Loucy (cell line): ENCODE measurements at regions not wholly inside any gene's neighbourhood (a gene's known extent, or its start where the extent isn't known, plus 50 kb on each side); places are given as distances from the start of the nearest gene placed in this dataset.

Experiments
- H2AFZ ChIP-seq: fragments of 200-600 bp; sonication (generic); 2 replicates; pipeline ENCODE4 v1.6.0; 2016; ENCODE audit warnings: antibody characterized with exemption, mild to moderate bottlenecking, low read length, moderate library complexity
- H3F3A ChIP-seq: fragments of 200-600 bp; 2 replicates; pipeline ENCODE4 v1.6.0; 2016; ENCODE audit warnings: antibody characterized with exemption, low read depth, mild to moderate bottlenecking
- H3K27me3 ChIP-seq: fragments of 200-600 bp; sonication (generic); 2 replicates; pipeline ENCODE4 v1.6.1; 2014; ENCODE audit warnings: low read length, mild to moderate bottlenecking; ENCODE audit not compliant: insufficient read depth, poor library complexity, severe bottlenecking
- H3K36me3 ChIP-seq: fragments of 200-600 bp; sonication (generic); 2 replicates; pipeline ENCODE4 v1.6.1; 2016; ENCODE audit warnings: low read length; ENCODE audit not compliant: insufficient read depth
- H3K4me1 ChIP-seq: fragments of 200-600 bp; sonication (generic); 2 replicates; pipeline ENCODE4 v1.5.1; 2014; ENCODE audit warnings: low read length, mild to moderate bottlenecking; ENCODE audit not compliant: insufficient read depth, poor library complexity, severe bottlenecking
- H3K4me2 ChIP-seq: fragments of 200-600 bp; sonication (generic); 2 replicates; pipeline ENCODE4 v1.6.0; 2014; ENCODE audit warnings: antibody characterized with exemption, low read length, low read depth, mild to moderate bottlenecking; ENCODE audit not compliant: poor library complexity, severe bottlenecking
- H3K4me3 ChIP-seq: fragments of 200-600 bp; sonication (generic); 2 replicates; pipeline ENCODE4 v1.5.1; 2014; ENCODE audit warnings: low read length, mild to moderate bottlenecking, mixed read lengths; ENCODE audit not compliant: poor library complexity, severe bottlenecking
- H3K79me2 ChIP-seq: fragments of 200-600 bp; sonication (generic); 2 replicates; pipeline ENCODE4 v1.6.1; 2014; ENCODE audit warnings: low read length; ENCODE audit not compliant: insufficient read depth
- H3K9ac ChIP-seq: fragments of 200-600 bp; sonication (generic); 2 replicates; pipeline ENCODE4 v1.6.0; 2014; ENCODE audit warnings: mild to moderate bottlenecking, low read depth, low read length, moderate library complexity; ENCODE audit not compliant: poor library complexity, severe bottlenecking
- H3K9me2 ChIP-seq: fragments of 200-600 bp; sonication (generic); replicated peaks from 2 replicates; pipeline ENCODE4 v1.6.1; 2016; ENCODE audit warnings: low read depth, low read length, mixed read lengths
- H3K9me3 ChIP-seq: fragments of 200-600 bp; sonication (generic); 2 replicates; pipeline ENCODE4 v1.6.1; 2014; ENCODE audit warnings: mild to moderate bottlenecking, antibody characterized with exemption, low read length, low read depth; ENCODE audit not compliant: insufficient read depth
- H4K20me1 ChIP-seq: fragments of 200-600 bp; sonication (generic); 2 replicates; pipeline ENCODE4 v1.6.0; 2014; ENCODE audit warnings: antibody characterized with exemption, low read length, mild to moderate bottlenecking; ENCODE audit not compliant: insufficient read depth, poor library complexity, severe bottlenecking
- EZH2phosphoT487 ChIP-seq: fragments of 200-600 bp; IDR thresholded peaks from 2 replicates; pipeline ENCODE4 v1.6.1; 2018; ENCODE audit warnings: antibody characterized with exemption, mild to moderate bottlenecking, moderate library complexity, borderline replicate concordance
- TF ChIP-seq, protein P1 (sequence below): fragments of 200-600 bp; sonication (generic); conservative IDR thresholded peaks from 2 replicates; pipeline ENCODE4 v1.5.1; 2014; ENCODE audit warnings: mild to moderate bottlenecking, antibody characterized with exemption, low read length

DNA sequence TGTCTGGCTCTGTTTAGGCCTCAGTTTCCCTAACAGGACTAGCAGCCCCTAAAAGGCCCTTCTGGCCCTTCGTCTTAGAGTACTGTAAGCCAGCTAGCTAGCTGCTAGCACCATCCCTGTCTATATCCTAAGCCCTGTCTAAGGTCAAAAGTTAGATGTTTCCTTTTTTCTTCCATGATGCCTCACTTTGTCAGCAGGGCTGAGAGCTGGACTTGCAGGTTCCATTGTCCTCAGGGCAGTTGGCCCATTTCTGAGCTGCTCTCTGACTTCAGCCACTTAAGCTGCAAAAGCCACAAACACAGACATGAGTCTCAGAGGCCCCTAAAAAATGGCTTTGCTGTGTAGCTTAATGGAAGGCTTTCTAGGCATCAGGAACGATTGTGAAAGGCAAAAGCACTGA is 187.7 kb downstream of the CBLN1 start:
- Histone ChIP-seq H3F3A (no peaks in the 10 kb centered on the region), H3K36me3 (no peaks in the 10 kb centered on the region), H3K9me2 (no peaks in the 10 kb centered on the region), H3K27me3 (no peaks in the 10 kb centered on the region), H3K79me2 (no peaks in the 10 kb centered on the region), H3K9ac (no peak overlapping the region), H3K4me1 (no peaks in the 10 kb centered on the region), H3K4me3 (no peak overlapping the region), H4K20me1 (no peaks in the 10 kb centered on the region), H3K9me3 (no peaks in the 10 kb centered on the region), H2AFZ (no peak overlapping the region), H3K4me2 (no peak overlapping the region)
- TF ChIP-seq EZH2phosphoT487 = no peak
- TF ChIP-seq, protein P1, sequence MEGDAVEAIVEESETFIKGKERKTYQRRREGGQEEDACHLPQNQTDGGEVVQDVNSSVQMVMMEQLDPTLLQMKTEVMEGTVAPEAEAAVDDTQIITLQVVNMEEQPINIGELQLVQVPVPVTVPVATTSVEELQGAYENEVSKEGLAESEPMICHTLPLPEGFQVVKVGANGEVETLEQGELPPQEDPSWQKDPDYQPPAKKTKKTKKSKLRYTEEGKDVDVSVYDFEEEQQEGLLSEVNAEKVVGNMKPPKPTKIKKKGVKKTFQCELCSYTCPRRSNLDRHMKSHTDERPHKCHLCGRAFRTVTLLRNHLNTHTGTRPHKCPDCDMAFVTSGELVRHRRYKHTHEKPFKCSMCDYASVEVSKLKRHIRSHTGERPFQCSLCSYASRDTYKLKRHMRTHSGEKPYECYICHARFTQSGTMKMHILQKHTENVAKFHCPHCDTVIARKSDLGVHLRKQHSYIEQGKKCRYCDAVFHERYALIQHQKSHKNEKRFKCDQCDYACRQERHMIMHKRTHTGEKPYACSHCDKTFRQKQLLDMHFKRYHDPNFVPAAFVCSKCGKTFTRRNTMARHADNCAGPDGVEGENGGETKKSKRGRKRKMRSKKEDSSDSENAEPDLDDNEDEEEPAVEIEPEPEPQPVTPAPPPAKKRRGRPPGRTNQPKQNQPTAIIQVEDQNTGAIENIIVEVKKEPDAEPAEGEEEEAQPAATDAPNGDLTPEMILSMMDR = no peak

DNA sequence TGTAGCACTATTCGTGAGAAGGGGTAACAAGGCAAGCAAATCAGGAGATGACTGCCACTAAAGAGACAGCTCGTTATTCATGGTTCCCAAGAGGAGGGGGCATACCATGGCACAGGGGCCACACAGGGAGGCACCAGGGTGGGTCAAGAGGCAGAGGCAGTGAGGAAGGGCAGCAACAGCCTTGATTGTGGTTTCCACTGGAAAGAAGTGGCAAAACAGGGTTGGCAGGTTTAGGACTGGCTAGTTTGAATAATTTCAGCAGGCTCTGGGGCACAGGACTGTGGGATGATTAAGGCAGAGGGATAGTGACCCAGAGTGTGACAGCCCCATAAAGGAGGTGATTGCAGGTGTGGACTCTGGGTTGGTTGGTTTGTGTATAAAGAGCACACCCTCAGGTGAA is 188.9 kb downstream of the CBLN1 start:
- Histone ChIP-seq H4K20me1 (no peaks in the 10 kb centered on the region), H3K4me1 (no peaks in the 10 kb centered on the region), H3K9me3 (no peaks in the 10 kb centered on the region), H3F3A (no peaks in the 10 kb centered on the region), H3K79me2 (no peaks in the 10 kb centered on the region), H3K9ac (no peak overlapping the region), H2AFZ (no peak overlapping the region), H3K4me2 (no peak overlapping the region), H3K4me3 (no peak overlapping the region), H3K36me3 (no peaks in the 10 kb centered on the region), H3K27me3 (no peaks in the 10 kb centered on the region), H3K9me2 (no peaks in the 10 kb centered on the region)
- TF ChIP-seq EZH2phosphoT487 = no peak
- TF ChIP-seq, protein P1 = no peak

DNA sequence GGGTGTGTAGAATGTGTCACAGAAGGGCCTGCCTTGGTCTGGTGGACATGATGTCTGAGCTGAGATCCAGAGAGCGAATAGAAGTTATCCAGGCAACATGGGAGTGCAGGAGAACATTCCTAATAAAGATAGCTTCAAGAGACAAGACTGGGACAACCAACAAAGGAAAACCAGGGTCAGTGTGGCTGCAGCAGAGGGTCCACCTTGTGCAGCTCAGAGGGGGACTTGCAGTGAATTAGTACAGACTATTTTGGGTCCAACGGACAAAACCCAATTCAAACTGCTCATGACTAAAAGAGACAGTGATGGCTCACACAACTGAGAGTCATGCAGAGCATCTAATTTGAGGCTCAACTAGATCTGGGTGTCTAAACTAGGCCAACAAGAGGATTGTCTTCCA is 192.1 kb downstream of the CBLN1 start:
- Histone ChIP-seq H4K20me1 (no peaks in the 10 kb centered on the region), H2AFZ (no peak overlapping the region), H3F3A (no peaks in the 10 kb centered on the region), H3K36me3 (no peaks in the 10 kb centered on the region), H3K27me3 (no peaks in the 10 kb centered on the region), H3K79me2 (no peaks in the 10 kb centered on the region), H3K9ac (no peak overlapping the region), H3K4me3 (no peak overlapping the region), H3K9me3 (no peaks in the 10 kb centered on the region; the same call in 1 of the 2 replicates), H3K4me1 (no peaks in the 10 kb centered on the region), H3K4me2 (no peak overlapping the region), H3K9me2 (no peaks in the 10 kb centered on the region)
- TF ChIP-seq EZH2phosphoT487 = no peak
- TF ChIP-seq, protein P1 = no peak
